NCI-H187 (cell line): ENCODE measurements at regions not wholly inside any gene's neighbourhood (a gene's known extent, or its start where the extent isn't known, plus 50 kb on each side); places are given as distances from the start of the nearest gene placed in this dataset.
"Not testable (repeated sequence)": the region's sequence is repeated elsewhere in the genome, so short reads cannot be mapped to it uniquely, and the experiment has no call there.

Experiments
- DNase-seq, 2 experiments: peaks; one replicate each; lab custom pipeline; 2025; lab: John Stamatoyannopoulos, UW

DNA sequence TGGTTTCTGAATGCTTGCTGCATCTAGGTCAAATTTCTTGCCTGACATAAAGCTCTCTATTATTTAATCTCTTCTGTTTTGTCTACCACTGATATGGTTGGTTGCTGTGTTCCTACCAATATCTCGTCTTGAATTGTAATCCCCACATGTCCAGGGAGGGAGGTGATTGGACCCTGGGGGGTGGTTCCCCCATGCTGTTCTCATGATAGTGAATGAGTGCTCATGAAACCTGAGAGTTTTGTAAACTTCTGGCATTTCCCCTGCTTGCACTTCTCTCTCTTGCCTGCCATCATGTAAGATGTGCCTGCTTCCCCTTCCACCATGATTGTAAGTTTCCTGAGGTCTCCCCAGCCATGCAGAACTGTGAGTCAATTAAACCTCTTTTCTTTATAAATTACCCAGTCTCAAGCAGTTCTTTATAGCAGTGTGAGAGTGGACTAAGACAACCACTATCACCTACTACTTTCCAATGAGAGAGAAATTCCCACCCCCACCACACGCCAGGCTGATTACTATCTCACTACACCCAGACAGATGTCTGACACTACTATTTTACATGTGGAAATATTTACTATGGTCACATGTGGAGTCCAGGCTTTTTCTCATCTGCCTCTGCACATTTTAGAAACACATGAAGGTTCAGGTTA, 69.2 kb upstream of the ATP2B1 start:
- DNase-seq = no peak

DNA sequence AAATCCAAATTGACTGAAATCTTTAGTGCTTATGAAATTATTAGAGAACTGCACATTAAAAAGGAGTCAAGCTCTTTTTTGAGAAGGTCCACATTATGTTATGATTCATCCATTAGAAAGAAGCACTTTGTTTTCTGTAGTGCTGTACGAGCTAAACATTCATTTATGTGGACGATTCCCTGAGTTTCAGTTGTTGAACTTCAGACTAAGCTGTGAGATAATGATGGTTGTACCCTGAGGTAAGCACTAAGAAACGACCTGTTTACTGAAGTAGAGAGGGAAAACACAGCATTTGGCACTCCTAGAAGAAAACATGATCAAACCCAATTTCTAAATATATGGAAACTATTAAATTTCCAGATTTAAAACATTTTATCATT, 67.3 kb upstream of the ATP2B1 start:
- DNase-seq = no peak

DNA sequence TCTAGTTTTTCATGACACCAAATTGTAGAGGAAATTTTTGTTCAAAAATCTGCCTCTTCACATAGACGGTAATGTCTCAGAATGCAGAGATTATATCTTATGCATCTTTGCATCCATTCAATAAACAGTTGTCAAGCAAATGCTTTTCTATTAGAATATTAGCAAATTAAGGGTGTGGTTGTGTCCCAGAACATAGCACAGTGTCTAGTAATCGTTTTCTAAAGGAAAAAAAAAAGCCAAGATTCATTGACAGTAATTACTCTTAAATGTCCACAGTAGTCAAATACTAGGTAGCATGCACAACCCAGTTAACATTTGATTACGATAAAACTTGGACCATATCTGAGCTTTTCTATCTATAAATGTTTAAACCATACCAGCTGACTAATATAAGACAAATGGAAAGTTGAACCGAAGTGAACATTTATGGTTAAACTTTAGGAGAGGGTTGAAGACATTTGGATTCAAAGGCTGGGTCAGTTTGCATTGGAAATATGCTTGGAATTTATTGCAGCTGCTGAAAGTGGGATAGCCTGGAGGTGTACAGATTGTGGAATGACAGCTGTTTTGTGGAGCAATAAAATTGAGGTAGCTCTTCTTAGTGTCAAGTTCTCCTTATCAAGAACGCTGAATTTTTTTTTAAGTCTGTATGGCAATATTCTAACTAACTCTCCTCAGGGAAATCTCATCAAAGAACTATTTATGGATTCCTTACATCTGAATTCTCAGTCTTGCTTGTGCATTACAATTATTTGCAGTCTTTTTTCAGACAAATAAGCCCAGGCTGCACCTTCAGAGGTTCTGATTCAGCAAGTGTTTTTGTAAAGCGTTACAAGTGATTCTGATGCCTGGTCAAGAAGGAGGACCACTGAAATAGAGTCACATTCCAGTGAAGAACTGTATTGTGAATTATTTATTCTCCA, 66.7 kb upstream of the ATP2B1 start:
- DNase-seq = no peak

DNA sequence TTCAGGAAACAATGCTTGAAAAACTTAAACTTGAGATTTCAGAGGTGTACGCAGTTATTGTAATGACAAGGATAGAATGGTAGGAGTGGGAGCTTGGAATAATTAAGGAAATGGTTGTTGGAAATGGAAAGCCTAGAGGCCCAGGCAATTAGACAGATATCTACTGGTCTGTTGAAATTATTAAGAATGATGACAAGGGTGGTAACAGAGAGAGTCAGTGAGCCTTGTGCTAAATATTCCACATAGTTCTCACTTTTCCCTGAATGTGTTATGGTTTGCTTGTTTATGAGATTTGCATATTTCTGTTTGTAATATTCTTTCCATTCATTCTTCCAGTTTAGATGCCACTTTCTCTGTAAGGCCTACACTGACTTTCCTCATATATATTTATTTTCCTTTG, 66.0 kb upstream of the ATP2B1 start:
- no peak for DNase-seq

DNA sequence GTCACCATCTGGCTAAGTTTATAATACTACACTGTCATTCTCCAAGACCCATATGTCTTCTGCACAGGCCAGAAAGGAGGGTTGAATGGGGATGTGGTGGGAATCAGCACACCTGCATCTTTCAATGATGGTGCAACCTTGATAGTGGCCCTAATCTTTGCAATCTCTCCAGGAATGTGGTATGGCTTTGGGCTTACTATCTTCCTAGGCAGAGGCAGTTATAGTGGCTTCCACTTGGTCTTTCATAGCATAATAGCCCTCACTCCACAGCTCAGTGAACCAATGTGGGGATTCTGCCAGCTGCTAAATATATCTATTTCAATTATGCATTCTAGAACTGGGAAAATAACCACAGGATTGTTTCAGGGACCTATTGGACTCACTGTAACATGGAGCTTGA, 61.8 kb upstream of the ATP2B1 start:
- no peak for DNase-seq

DNA sequence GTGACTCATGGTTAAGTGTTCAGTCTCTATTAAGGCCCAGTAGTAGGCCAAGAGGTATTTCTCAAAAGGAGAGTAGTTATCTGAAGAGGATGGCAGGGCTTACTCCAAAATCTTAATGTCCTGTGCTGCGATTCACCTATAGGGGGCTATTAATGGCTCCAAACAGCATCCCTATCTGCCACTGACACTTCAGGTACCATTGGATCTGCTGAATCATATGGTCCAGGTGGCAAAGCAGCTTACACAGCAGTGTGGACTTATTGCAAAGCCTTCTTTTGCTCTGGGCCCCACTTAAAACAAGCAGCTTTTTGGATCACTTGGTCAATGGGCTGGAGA, 60.8 kb upstream of the ATP2B1 start:
- DNase-seq = no peak

DNA sequence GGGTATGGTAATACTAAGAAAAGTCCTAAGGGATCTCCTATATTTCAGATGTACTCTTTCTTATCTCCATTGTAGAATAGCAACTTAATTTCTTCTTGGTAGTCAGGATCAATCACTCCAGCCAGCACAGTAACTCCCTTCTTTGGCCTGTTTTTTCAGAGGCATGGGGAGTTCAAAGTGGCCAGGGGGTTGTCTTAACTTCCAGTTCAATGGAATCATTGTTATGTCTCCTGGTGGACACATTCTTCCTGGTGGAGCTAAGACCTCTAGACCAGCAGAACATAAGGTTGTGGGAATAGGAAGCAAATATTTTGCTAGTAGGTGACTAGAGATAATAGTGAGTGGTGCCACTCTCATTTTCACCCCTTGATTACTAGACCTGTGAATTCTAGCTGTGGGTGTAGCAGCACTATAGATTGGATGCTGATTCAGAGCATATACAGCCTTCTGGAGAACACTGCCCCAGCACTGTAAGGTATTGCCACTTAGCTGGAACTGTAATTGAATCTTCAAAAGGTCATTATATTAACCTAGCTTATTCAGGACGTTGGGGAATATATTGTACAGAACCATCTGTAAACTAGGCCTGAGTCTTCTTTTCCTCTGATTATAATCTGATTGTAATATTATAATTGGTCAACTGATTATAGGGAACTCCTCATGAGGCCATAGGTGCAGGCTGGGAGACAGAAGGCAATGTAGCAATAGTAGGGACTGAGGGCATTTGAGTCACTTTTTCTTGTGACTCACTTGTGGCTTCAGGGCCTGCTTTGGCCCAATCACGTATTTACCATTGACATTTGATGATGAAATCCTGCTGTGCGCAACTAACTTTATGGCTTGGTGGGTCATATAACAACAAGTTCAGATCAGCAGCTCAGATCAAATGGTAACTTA, 60.2 kb upstream of the ATP2B1 start:
- DNase-seq = no peak

DNA sequence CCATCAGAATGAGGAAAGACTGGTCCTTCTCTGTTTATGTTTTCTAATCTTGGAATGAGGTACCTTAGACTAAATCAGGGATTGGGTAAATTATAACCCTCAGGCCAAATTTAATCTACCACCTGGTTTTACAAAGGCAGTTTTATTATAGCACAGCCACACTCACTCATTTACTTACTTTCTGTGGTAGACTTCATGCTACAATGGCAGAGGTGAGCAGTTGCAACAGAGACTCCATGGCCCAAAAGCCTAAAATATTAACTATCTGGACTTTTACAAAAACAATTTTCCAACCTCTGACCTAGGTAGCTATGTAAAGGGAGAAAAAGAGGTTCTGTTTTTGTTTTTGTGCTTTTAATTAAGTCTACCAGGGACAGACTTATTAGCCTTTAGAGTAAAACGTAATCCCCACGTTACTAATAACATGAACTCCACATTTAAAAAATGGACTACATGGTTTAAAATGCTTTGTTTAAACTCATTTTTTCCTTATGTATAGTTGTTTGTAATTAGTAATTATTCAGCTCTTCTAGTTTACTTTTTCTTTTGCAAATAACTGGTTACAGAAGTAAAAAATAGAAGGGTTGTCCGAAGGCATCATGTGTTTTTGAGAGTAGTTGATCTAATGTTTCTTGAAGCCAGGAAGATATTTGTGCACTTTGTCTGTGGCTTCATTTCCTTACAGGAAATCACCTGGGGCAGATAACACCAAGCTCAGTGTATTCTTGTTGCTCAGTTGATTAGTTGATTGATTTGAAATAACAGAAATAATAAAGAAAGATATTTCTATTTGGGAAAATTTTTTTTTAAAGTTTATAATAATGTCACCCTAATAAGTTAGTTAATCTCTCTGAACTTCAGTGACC, 57.6 kb upstream of the ATP2B1 start:
- no peak for DNase-seq

DNA sequence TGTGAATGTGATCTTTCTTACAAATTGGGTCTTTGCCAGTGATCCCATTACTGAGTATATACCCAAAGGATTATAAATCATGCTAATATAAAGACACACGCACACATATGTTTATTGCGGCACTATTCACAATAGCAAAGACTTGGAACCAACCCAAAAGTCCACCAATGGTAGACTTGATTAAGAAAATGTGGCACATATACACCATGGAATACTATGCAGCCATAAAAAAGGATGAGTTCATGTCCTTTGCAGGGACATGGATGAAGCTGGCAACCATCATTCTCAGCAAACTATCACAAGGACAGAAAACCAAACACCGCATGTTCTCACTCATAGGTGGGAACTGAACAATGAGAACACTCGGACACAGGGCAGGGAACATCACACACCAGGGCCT, 55.5 kb upstream of the ATP2B1 start:
- DNase-seq = not testable (repeated sequence)

DNA sequence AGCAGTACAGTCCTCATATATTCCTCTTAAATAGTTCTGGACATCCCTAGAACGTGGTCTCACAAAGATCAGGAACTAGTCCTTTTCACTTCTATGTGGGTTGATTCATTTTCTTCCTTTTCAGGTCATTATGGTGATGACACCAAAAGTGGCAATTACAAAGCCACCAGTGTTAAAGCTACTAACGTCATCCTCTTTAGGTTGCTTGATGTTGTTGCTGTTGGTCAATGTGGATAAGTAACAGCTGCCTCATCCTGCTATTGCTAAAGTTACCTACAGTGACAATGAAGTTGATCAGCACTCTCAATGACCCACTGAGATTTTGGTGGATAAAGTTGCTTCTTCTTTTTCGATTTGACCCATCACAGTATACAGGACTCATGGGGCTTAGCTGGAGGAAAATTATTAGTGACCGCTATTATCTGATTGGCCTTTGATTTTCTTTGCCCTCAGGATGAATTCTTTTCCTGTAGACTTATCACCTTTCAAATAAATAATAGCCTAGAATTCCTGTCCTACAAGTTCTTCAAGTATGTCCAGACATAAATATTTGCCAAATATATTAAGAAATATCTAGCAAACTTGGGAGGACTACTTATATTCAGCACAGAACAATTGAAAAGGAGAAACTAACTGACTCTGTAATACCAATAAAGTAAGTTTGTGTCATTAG, 54.0 kb upstream of the ATP2B1 start:
- DNase-seq = no peak

DNA sequence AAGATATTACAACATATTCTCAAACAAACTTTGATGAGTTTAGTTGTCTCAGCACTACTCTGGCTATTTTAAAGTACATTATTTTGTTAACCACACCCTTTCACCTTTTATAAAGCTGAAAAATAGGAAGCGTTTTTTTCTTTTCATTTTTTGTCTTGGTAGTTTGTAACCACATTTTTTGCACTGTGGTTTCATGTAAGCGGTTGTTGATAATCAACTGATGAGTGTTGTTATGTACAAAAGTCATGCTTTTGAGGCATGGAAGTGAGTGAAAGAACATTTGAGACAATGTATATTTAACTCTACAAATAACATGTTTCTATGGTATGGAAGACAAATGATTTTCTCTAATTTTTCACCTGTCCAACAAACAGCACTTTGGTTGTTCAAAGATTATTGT, 52.1 kb upstream of the ATP2B1 start:
- DNase-seq = no peak
